ENCODE measurements at regions not wholly inside any gene's neighbourhood (a gene's known extent, or its start where the extent isn't known, plus 50 kb on each side); places are given as distances from the start of the nearest gene placed in this dataset.

- TF ChIP-seq CHD7 (IDR thresholded peaks at IDR 0.05; ENCODE audit: insufficient replicate concordance, low read length) (no peak), USF2 (IDR thresholded peaks at IDR 0.05; ENCODE audit: low read length) (no peak), ATF2 (IDR thresholded peaks at IDR 0.05; ENCODE audit: low read length) (no peak), KDM5A (IDR thresholded peaks at IDR 0.05; ENCODE audit: low read length) (no peak), SAP30 (IDR thresholded peaks at IDR 0.05; ENCODE audit: insufficient read depth, insufficient replicate concordance, low read length) (no peak), NANOG (IDR thresholded peaks at IDR 0.05; ENCODE audit: insufficient read depth, low read depth, low read length, poor library complexity, severe bottlenecking) (no peak), BRCA1 (IDR thresholded peaks at IDR 0.05; ENCODE audit: low read depth, low read length) (no peak), TAF7 (optimal IDR thresholded peaks at IDR 0.05; ENCODE audit: borderline replicate concordance, low read depth, low read length) (no peak), CHD2 (IDR thresholded peaks at IDR 0.05; ENCODE audit: low read length) (no peak)
Observed at GRCh38 chr1:204014336-204014735, 58.6 kb upstream of the SOX13 start (continued).
